Brain microvascular endothelial cell (primary cell): ENCODE measurements at regions not wholly inside any gene's neighbourhood (a gene's known extent, or its start where the extent isn't known, plus 50 kb on each side); places are given as distances from the start of the nearest gene placed in this dataset.

Source experiments
- DNase-seq: peaks from one replicate; pipeline ENCODE4 v3.0.0-alpha.2; 2020
- H3K27ac ChIP-seq: fragments of 250-450 bp; sonication (Bioruptor Pico); 2 replicates; pipeline ENCODE4 v1.5.1; 2020; ENCODE audit warnings: mild to moderate bottlenecking, moderate library complexity
- H3K27me3 ChIP-seq: fragments of 250-450 bp; sonication (Bioruptor Pico); replicated peaks from 2 replicates; pipeline ENCODE4 v1.5.1; 2020; ENCODE audit warnings: mild to moderate bottlenecking
- H3K36me3 ChIP-seq: fragments of 250-450 bp; sonication (Bioruptor Pico); replicated peaks from 2 replicates; pipeline ENCODE4 v1.5.1; 2020; ENCODE audit warnings: mild to moderate bottlenecking
- H3K4me3 ChIP-seq: 2 replicates; pipeline ENCODE4 v1.5.1; 2011; ENCODE audit warnings: low read depth, mild to moderate bottlenecking, control low read depth, low read length, moderate library complexity
- CTCF ChIP-seq: IDR thresholded peaks from 2 replicates; pipeline ENCODE4 v1.5.1; 2011; ENCODE audit warnings: low read depth, mild to moderate bottlenecking, moderate library complexity, low read length, control low read depth, inconsistent platforms; ENCODE audit errors: missing control alignments
- in situ Hi-C: cut with HindIII; loops from 2 replicates; pipeline ENCODE4 v1.10.0; 2017; ENCODE audit warnings: low sequenced_read_pairs, low pct_ligation_motif_present

- Histone ChIP-seq H3K36me3 (no peaks in the 10 kb centered on the region), H3K27me3 (no peaks in the 10 kb centered on the region), H3K4me3 (no peak overlapping the region), H3K27ac (no peak overlapping the region)
- no peak for DNase-seq
- no peak for TF ChIP-seq CTCF
- in situ Hi-C loops, result no loop called here
These were observed 97.6 kb downstream of the MRPL14 start for GRCh38 chr6:44029444-44030185.

GRCh38 chr6:44028789-44029310 is 98.4 kb downstream of the MRPL14 start:
- DNase-seq, result no peak
- Histone ChIP-seq H3K36me3 (no peaks in the 10 kb centered on the region), H3K27ac (no peak overlapping the region)

GRCh38 chr6:44025226-44025625 is 102.0 kb downstream of the MRPL14 start:
- Histone ChIP-seq H3K27me3 (no peaks in the 10 kb centered on the region), H3K27ac (no peak overlapping the region), H3K4me3 (no peak overlapping the region), H3K36me3 (no peaks in the 10 kb centered on the region)
- in situ Hi-C loops, result no loop called here
- DNase-seq, result no peak
- no peak for TF ChIP-seq CTCF

More at GRCh38 chr6:44028789-44029310, 98.4 kb downstream of the MRPL14 start:
- TF ChIP-seq CTCF, result peak; percentile 60
- in situ Hi-C loops, result no loop called here
- Histone ChIP-seq H3K27me3 (no peaks in the 10 kb centered on the region), H3K4me3 (no peak overlapping the region)

GRCh38 chr6:44024574-44025219 is 102.6 kb downstream of the MRPL14 start:
- no peak for DNase-seq
- Histone ChIP-seq H3K36me3 (no peaks in the 10 kb centered on the region), H3K27me3 (no peaks in the 10 kb centered on the region), H3K4me3 (no peak overlapping the region), H3K27ac (no peak overlapping the region)
- in situ Hi-C loops, result no loop called here
- TF ChIP-seq CTCF, result no peak

GRCh38 chr6:44023586-44024454 is 103.4 kb downstream of the MRPL14 start:
- Histone ChIP-seq H3K27me3 (no peaks in the 10 kb centered on the region), H3K27ac (no peak overlapping the region), H3K4me3 (no peak overlapping the region), H3K36me3 (no peaks in the 10 kb centered on the region)
- in situ Hi-C loops, result no loop called here
- TF ChIP-seq CTCF, result no peak
- no peak for DNase-seq
